SHP77 (cell line): ENCODE measurements at regions not wholly inside any gene's neighbourhood (a gene's known extent, or its start where the extent isn't known, plus 50 kb on each side); places are given as distances from the start of the nearest gene placed in this dataset.
"Not testable (repeated sequence)": the region's sequence is repeated elsewhere in the genome, so short reads cannot be mapped to it uniquely, and the experiment has no call there.

Experiments
- DNase-seq, 2 experiments: peaks; one replicate each; lab custom pipeline; 2025; lab: John Stamatoyannopoulos, UW

GRCh38 chr7:47190462-47190861, 391.4 kb downstream of the TNS3 start:
- no peak for DNase-seq

GRCh38 chr7:47188653-47189315, 393.1 kb downstream of the TNS3 start:
- no peak for DNase-seq

GRCh38 chr7:47188136-47188535, 393.8 kb downstream of the TNS3 start:
- no peak for DNase-seq

- no peak for DNase-seq
Measured at GRCh38 chr7:47186316-47186715, 395.6 kb downstream of the TNS3 start.

GRCh38 chr7:47185839-47186238, 396.1 kb downstream of the TNS3 start:
- no peak for DNase-seq

GRCh38 chr7:47185170-47185569, 396.7 kb downstream of the TNS3 start:
- no peak for DNase-seq

GRCh38 chr7:47183862-47184590, 397.9 kb downstream of the TNS3 start:
- DNase-seq: no peak

GRCh38 chr7:47181746-47182361, 400.1 kb downstream of the TNS3 start:
- no peak for DNase-seq

GRCh38 chr7:47180516-47180826, 401.4 kb downstream of the TNS3 start:
- DNase-seq: no peak

- DNase-seq: peak; percentile 46 to 65
Measured at GRCh38 chr7:47179812-47180515, 401.9 kb downstream of the TNS3 start.

GRCh38 chr7:47172602-47173539, 409.0 kb downstream of the TNS3 start:
- not testable (repeated sequence) for DNase-seq

GRCh38 chr7:47170516-47170915, 411.4 kb downstream of the TNS3 start:
- DNase-seq: no peak

GRCh38 chr7:47154791-47155190, 427.1 kb downstream of the TNS3 start:
- DNase-seq: no peak

- DNase-seq: peak; percentile 35 to 60
Measured at GRCh38 chr7:47153576-47153975, 428.3 kb downstream of the TNS3 start.

- DNase-seq: peak; percentile 51 to 61
Measured at GRCh38 chr7:47153058-47153457, 428.9 kb downstream of the TNS3 start.

GRCh38 chr7:47152307-47152706, 429.6 kb downstream of the TNS3 start:
- no peak for DNase-seq

GRCh38 chr7:47150497-47151260, 431.2 kb downstream of the TNS3 start:
- no peak for DNase-seq

- DNase-seq: no peak
Measured at GRCh38 chr7:47149971-47150370, 431.9 kb downstream of the TNS3 start.

- no peak for DNase-seq
Measured at GRCh38 chr7:47149208-47149839, 432.6 kb downstream of the TNS3 start.

GRCh38 chr7:47148536-47149207, 433.2 kb downstream of the TNS3 start:
- DNase-seq: no peak
